GM12878 (cell line): ENCODE measurements at regions not wholly inside any gene's neighbourhood (a gene's known extent, or its start where the extent isn't known, plus 50 kb on each side); places are given as distances from the start of the nearest gene placed in this dataset.
A peak's percentile ranks its signal among the peaks of the same experiment; 100 is the strongest.

Experiments used
- ATAC-seq: fragments of 200-7000 bp; cut with Tn5 transposase; 3 replicates; pipeline ENCODE4 v1.9.1; 2020; ENCODE audit warnings: mild to moderate bottlenecking, moderate library complexity
- BruUV-seq: library from RNA; stranded (reverse); fragments of 400-500 nt; replicated peaks from 2 replicates; lab custom pipeline; 2021; lab: Mats Ljungman, UMichigan
- CTCF ChIA-PET: fragments of 300-600 bp; sonication (Branson Sonifier 250); formaldehyde crosslinking; extraction: SDS; loops from one replicate; lab custom pipeline; 2021; ENCODE audit warnings: inconsistent platforms; lab: Yijun Ruan, JAX
- POLR2A ChIA-PET: fragments of 350-600 bp; formaldehyde crosslinking; extraction: SDS; loops from one replicate; lab custom pipeline; 2021; ENCODE audit warnings: inconsistent platforms; lab: Charles Lee
- RAD21 ChIA-PET: fragments of 300-600 bp; sonication (Branson Sonifier 250); formaldehyde crosslinking; loops from one replicate; lab custom pipeline; 2023; ENCODE audit warnings: antibody characterized with exemption; ENCODE audit not compliant: unreplicated experiment; lab: Charles Lee
- SMC1A ChIA-PET: fragments of 300-600 bp; sonication (Branson Sonifier 250); formaldehyde crosslinking; loops from one replicate; lab custom pipeline; 2023; ENCODE audit not compliant: unreplicated experiment, uncharacterized antibody; lab: Charles Lee
- DNase-seq: peaks from one replicate; pipeline ENCODE4 v3.0.0-alpha.2; 2011; ENCODE audit warnings: low read depth, low spot score
- FAIRE-seq: peaks from 3 replicates; lab custom pipeline; 2011; peaks lifted over from hg19 to GRCh38; lab: Jason Lieb, UNC
- H2AFZ ChIP-seq: 2 replicates; pipeline ENCODE4 v1.6.0; 2011; ENCODE audit warnings: low read depth, low read length, control low read depth; ENCODE audit not compliant: control insufficient read depth
- H3K27ac ChIP-seq: 2 replicates; pipeline ENCODE4 v1.5.1; 2011; ENCODE audit warnings: control low read depth; ENCODE audit not compliant: control insufficient read depth, insufficient read depth
- H3K27me3 ChIP-seq, 2 experiments: replicated peaks in 1 of 2; 2 replicates each; pipeline versions ENCODE4 v1.6.0 to v1.6.1; 2011; ENCODE audit warnings: low read length in 1 of 2; ENCODE audit not compliant: control insufficient read depth in 2 of 2, insufficient read depth in 2 of 2
- H3K36me3 ChIP-seq, 2 experiments: 2 replicates each; pipeline ENCODE4 v1.5.1; 2011; ENCODE audit warnings: low read length in 1 of 2; ENCODE audit not compliant: control insufficient read depth in 2 of 2, insufficient read depth in 2 of 2
- H3K4me1 ChIP-seq: 2 replicates; pipeline ENCODE4 v1.6.1; 2011; ENCODE audit warnings: mild to moderate bottlenecking, low read length, moderate library complexity, mixed read lengths; ENCODE audit not compliant: control insufficient read depth, insufficient read depth
- H3K4me2 ChIP-seq: 2 replicates; pipeline ENCODE4 v1.6.0; 2011; ENCODE audit warnings: control low read depth; ENCODE audit not compliant: control insufficient read depth, insufficient read depth
- H3K4me3 ChIP-seq: fragments of 200-600 bp; sonication (generic); 2 replicates; pipeline ENCODE4 v1.5.1; 2016
- H3K79me2 ChIP-seq: 2 replicates; pipeline ENCODE4 v1.6.0; 2011; ENCODE audit warnings: low read length; ENCODE audit not compliant: control insufficient read depth, insufficient read depth
- H3K9ac ChIP-seq: 2 replicates; pipeline ENCODE4 v1.8.0; 2011; ENCODE audit warnings: low read length, control low read depth, mixed read lengths; ENCODE audit not compliant: control insufficient read depth, insufficient read depth
- H3K9me3 ChIP-seq: replicated peaks from 3 replicates; pipeline ENCODE4 v1.5.1; 2011; ENCODE audit warnings: mild to moderate bottlenecking, low read length; ENCODE audit not compliant: control insufficient read depth, insufficient read depth
- H4K20me1 ChIP-seq: 2 replicates; pipeline ENCODE4 v1.6.0; 2011; ENCODE audit not compliant: control insufficient read depth, insufficient read depth
- BACH1 ChIP-seq: fragments of 450-650 bp; IDR thresholded peaks from 2 replicates; pipeline ENCODE4 v1.6.1; 2017; ENCODE audit warnings: mild to moderate bottlenecking, borderline replicate concordance
- EZH2 ChIP-seq: IDR thresholded peaks from 2 replicates; pipeline ENCODE4 v1.6.1; 2012; ENCODE audit warnings: low read depth, mild to moderate bottlenecking, control low read depth, inconsistent platforms, low read length, borderline replicate concordance; ENCODE audit not compliant: control insufficient read depth
- NBN ChIP-seq: fragments of 450-650 bp; IDR thresholded peaks from 2 replicates; pipeline ENCODE4 v1.6.1; 2016
- NR2F1 ChIP-seq: fragments of 450-650 bp; conservative IDR thresholded peaks from 2 replicates; pipeline ENCODE4 v1.6.1; 2017; ENCODE audit warnings: mild to moderate bottlenecking
- POLR2A ChIP-seq: IDR thresholded peaks from 2 replicates; pipeline ENCODE4 v1.6.1; 2011; ENCODE audit warnings: low read depth, mild to moderate bottlenecking, low read length
- PRDM15 ChIP-seq: fragments of 450-650 bp; formaldehyde crosslinking; IDR thresholded peaks from 2 replicates; pipeline ENCODE4 v1.4.0; 2020; ENCODE audit warnings: mild to moderate bottlenecking, moderate library complexity
- RCOR1 ChIP-seq: conservative IDR thresholded peaks from 2 replicates; pipeline ENCODE4 v1.6.1; 2012; ENCODE audit warnings: low read depth, low read length, improper control_type of control experiment
- RELA ChIP-seq: fragments of 450-650 bp; IDR thresholded peaks from 2 replicates; pipeline ENCODE4 v1.8.0; 2014; ENCODE audit warnings: borderline replicate concordance; ENCODE audit not compliant: partially characterized antibody
- STAT1 ChIP-seq: fragments of 450-650 bp; conservative IDR thresholded peaks from 2 replicates; pipeline ENCODE4 v1.6.1; 2014; ENCODE audit warnings: antibody characterized with exemption, mild to moderate bottlenecking
- ZBTB11 ChIP-seq: fragments of 450-650 bp; formaldehyde crosslinking; IDR thresholded peaks from 2 replicates; pipeline ENCODE4 v1.5.0; 2022; ENCODE audit warnings: mild to moderate bottlenecking, missing genetic modification characterization
- ZNF217 ChIP-seq: fragments of 450-650 bp; IDR thresholded peaks from 2 replicates; pipeline ENCODE4 v1.6.1; 2017; ENCODE audit warnings: antibody characterized with exemption, mild to moderate bottlenecking
- WGBS: methylation state at CpG from one replicate; pipeline ENCODE4 v1.1.6; 2016; ENCODE audit warnings: low lambda C conversion rate; ENCODE audit not compliant: insufficient replicate concordance, insufficient coverage; ENCODE audit errors: missing lambda C conversion rate; 5-methylcytosine and 5-hydroxymethylcytosine counted together
- in situ Hi-C: fragments of 300-500 bp; cut with MboI; formaldehyde crosslinking; loops from 9 replicates; pipeline ENCODE4 v1.14.3; 2018; ENCODE audit warnings: mixed read lengths
- intact Hi-C: fragments of 100-400 bp; cut with micrococcal nuclease; formaldehyde crosslinking; loops from one replicate; pipeline ENCODE4 v1.14.2; 2022; ENCODE audit not compliant: unreplicated experiment

- TF ChIP-seq PRDM15: no peak
- no peak for TF ChIP-seq BACH1
- no peak for TF ChIP-seq RCOR1
- TF ChIP-seq NBN: 0 out of 2 replicates have a peak, but pooled peaks have one; percentile 23
- no peak for TF ChIP-seq EZH2
- TF ChIP-seq RELA: no peak
- TF ChIP-seq POLR2A: no peak
- TF ChIP-seq ZNF217: no peak
Measured at GRCh38 chr9:72460342-72461312, 60.8 kb upstream of the TMC1 start (continued).

GRCh38 chr9:72459308-72459707 lies 62.1 kb upstream of the TMC1 start:
- SMC1A ChIA-PET: interaction anchor here (0.6 to 7.8 kb wide), 12 partner anchors 9 to 421 kb away, joined by 3 to 73 read pairs (median 8); no protein-coding TSS in a partner anchor
- POLR2A ChIA-PET: interaction anchor here (0.5 to 2.9 kb wide), 10 partner anchors 9 to 94 kb away, joined by 3 to 16 read pairs (median 4); no protein-coding TSS in a partner anchor
- intact Hi-C loops: no loop called here
- H3K36me3 ChIP-seq: no peaks in the 10 kb centered on the region
- FAIRE-seq (no peak), DNase-seq (no peak), ATAC-seq (peak; percentile 28)
- WGBS: 100% methylated on average over 1 of the region's 1 CpG
- RAD21 ChIA-PET: interaction anchor here (0.7 to 4.7 kb wide), 14 partner anchors 9 to 178 kb away, joined by 3 to 43 read pairs (median 3); no protein-coding TSS in a partner anchor
- no peak overlapping the region for H3K4me2 ChIP-seq
- H3K27me3 ChIP-seq: no peaks in the 10 kb centered on the region
- H3K79me2 ChIP-seq: no peaks in the 10 kb centered on the region
- no peaks in the 10 kb centered on the region for H3K9me3 ChIP-seq
- no TSS peak for BruUV-seq
- no peak overlapping the region for H2AFZ ChIP-seq
- in situ Hi-C loops: no loop called here
- no peak overlapping the region for H3K27ac ChIP-seq
- no peak overlapping the region for H3K9ac ChIP-seq
- no peaks in the 10 kb centered on the region for H3K4me1 ChIP-seq
- no peaks in the 10 kb centered on the region for H4K20me1 ChIP-seq
- CTCF ChIA-PET: interaction anchor here (0.6 to 5.1 kb wide), 8 partner anchors 14 to 420 kb away, joined by 3 to 46 read pairs (median 4); no protein-coding TSS in a partner anchor
- no peak overlapping the region for H3K4me3 ChIP-seq
- no peak for TF ChIP-seq STAT1
- TF ChIP-seq ZBTB11 (CRISPR knock-in tag): no peak
- 0 out of 2 replicates have a peak, but pooled peaks have one; percentile 27 for TF ChIP-seq NR2F1
